DMS53 (cell line): ENCODE measurements at regions not wholly inside any gene's neighbourhood (a gene's known extent, or its start where the extent isn't known, plus 50 kb on each side); places are given as distances from the start of the nearest gene placed in this dataset.
"Not testable (repeated sequence)": the region's sequence is repeated elsewhere in the genome, so short reads cannot be mapped to it uniquely, and the experiment has no call there.

Experiments used
- DNase-seq: peaks from one replicate; lab custom pipeline; 2025; lab: John Stamatoyannopoulos, UW

- no peak for DNase-seq
Measured at GRCh38 chrX:150213481-150214030, 149.6 kb upstream of the MAMLD1 start.

- DNase-seq, result not testable (repeated sequence)
Measured at GRCh38 chrX:150216000-150216399, 147.1 kb upstream of the MAMLD1 start.

- DNase-seq, result no peak
Measured at GRCh38 chrX:150216716-150217115, 146.4 kb upstream of the MAMLD1 start.

GRCh38 chrX:150217609-150218008 lies 145.5 kb upstream of the MAMLD1 start:
- DNase-seq, result no peak

GRCh38 chrX:150219374-150220185 lies 143.5 kb upstream of the MAMLD1 start:
- DNase-seq, result no peak

GRCh38 chrX:150223176-150224015 lies 139.7 kb upstream of the MAMLD1 start:
- no peak for DNase-seq

- DNase-seq, result no peak
Measured at GRCh38 chrX:150224676-150225075, 138.4 kb upstream of the MAMLD1 start.

- DNase-seq, result no peak
Measured at GRCh38 chrX:150225266-150225665, 137.9 kb upstream of the MAMLD1 start.

- DNase-seq, result no peak
Measured at GRCh38 chrX:150225756-150226155, 137.4 kb upstream of the MAMLD1 start.

GRCh38 chrX:150226223-150226965 lies 136.7 kb upstream of the MAMLD1 start:
- DNase-seq, result no peak

GRCh38 chrX:150227321-150227860 lies 135.7 kb upstream of the MAMLD1 start:
- DNase-seq, result no peak

- DNase-seq, result no peak
Measured at GRCh38 chrX:150227873-150228410, 135.2 kb upstream of the MAMLD1 start.

- no peak for DNase-seq
Measured at GRCh38 chrX:150228431-150228830, 134.7 kb upstream of the MAMLD1 start.

GRCh38 chrX:150229030-150229429 lies 134.1 kb upstream of the MAMLD1 start:
- DNase-seq, result no peak

GRCh38 chrX:150229481-150229880 lies 133.6 kb upstream of the MAMLD1 start:
- DNase-seq, result no peak

- DNase-seq, result not testable (repeated sequence)
Measured at GRCh38 chrX:150230952-150231351, 132.2 kb upstream of the MAMLD1 start.

- not testable (repeated sequence) for DNase-seq
Measured at GRCh38 chrX:150231368-150231767, 131.7 kb upstream of the MAMLD1 start.

- not testable (repeated sequence) for DNase-seq
Measured at GRCh38 chrX:150232222-150232621, 130.9 kb upstream of the MAMLD1 start.

GRCh38 chrX:150234126-150234525 lies 129.0 kb upstream of the MAMLD1 start:
- no peak for DNase-seq

GRCh38 chrX:150236327-150236726 lies 126.8 kb upstream of the MAMLD1 start:
- DNase-seq, result no peak

GRCh38 chrX:150238632-150239382 lies 124.3 kb upstream of the MAMLD1 start:
- no peak for DNase-seq
